ENCODE measurements at regions not wholly inside any gene's neighbourhood (a gene's known extent, or its start where the extent isn't known, plus 50 kb on each side); places are given as distances from the start of the nearest gene placed in this dataset.

DNA sequence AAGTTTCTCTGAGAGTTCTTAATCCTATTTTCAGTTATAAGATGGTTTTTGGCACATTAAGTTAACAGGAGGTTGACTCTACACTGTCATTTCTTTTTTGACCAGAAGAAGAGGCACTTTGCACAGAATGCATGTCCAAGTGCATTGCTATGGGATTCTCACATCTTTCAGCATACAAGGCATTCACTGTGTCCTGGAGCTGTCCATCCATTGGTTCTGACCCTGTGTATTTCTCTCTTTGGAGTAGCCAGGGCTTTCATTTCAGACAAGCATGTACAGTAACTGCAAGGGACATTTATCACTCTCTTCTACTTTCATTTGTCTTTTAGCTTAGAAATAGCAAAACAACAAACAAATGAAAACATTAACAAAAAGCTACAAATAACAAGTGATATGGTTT, 275.1 kb upstream of the IMPG1 start:
- no peak for DNase-seq

DNA sequence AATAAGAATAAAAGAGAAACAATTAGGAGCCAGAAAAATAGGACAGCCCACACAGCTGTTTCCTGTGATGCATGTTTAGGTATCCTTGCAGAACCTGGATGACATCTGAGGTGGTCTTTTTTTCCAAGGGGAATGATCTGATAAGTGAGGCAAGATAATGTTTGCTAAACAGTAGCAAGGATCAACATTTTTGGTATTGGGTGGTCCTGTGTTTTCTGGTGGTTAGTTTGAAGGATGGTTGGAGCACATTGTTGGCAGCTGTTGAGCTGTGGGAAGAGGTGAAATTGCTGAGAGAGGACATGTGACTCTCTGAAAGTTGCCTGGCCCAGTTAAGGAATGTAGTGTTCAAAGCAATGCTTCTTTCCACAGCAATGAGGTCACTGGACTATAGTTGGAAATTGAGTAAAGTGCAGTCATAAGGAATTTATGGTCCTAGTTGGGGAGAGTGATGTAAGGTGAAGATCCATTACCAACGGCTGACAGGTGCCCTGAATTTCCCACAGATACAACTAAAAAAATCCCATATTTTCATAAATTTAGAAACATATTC, 270.2 kb upstream of the IMPG1 start:
- no peak for DNase-seq

DNA sequence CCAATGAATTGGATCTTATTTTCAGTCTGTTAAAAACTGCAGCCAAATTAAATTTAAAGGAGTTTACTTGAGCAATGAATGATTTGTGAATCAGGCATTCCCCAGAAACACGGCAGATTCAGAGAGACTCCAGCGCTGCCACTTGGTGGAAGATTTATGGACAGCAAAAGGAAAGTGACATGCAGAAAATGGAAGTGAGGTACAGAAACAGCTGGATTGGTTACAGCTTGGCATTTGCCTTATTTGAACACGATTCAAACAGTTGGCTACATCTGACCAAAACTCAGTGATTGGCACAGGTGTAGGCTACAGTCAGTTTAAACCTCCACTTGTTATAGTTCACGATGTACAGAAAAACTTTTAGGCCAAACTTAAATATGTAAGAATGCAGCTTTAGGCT, 257.6 kb upstream of the IMPG1 start:
- DNase-seq, result no peak

DNA sequence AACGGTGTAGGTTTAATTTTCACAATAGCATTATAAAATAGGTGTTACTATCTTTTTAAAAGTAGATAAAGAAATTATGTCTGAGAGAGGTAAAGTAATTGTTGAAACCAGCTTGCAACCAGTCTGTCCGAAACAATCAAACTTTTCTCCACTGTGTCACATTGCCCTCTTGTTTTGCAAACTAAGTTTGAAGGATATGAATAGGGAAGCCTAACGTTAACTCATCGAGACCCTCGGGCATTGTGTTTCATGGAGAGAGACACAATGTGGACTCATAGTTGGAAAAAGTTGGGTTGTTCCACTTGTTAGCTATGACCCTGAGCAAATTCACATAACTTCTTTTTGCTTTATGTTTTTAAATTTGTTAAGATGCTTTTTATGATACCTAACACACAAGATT, 254.4 kb upstream of the IMPG1 start:
- no peak for DNase-seq
